Activated T-cell treated with anti-CD3 and anti-CD28 coated beads, Interleukin-2, amount 50 U/mL, for 48 hours (primary cell): ENCODE measurements at regions not wholly inside any gene's neighbourhood (a gene's known extent, or its start where the extent isn't known, plus 50 kb on each side); places are given as distances from the start of the nearest gene placed in this dataset.
"Not testable (repeated sequence)": the region's sequence is repeated elsewhere in the genome, so short reads cannot be mapped to it uniquely, and the experiment has no call there.

Experiments
- DNase-seq, 2 experiments: peaks; one replicate each; pipeline ENCODE4 v3.0.0-alpha.2; 2020

DNA sequence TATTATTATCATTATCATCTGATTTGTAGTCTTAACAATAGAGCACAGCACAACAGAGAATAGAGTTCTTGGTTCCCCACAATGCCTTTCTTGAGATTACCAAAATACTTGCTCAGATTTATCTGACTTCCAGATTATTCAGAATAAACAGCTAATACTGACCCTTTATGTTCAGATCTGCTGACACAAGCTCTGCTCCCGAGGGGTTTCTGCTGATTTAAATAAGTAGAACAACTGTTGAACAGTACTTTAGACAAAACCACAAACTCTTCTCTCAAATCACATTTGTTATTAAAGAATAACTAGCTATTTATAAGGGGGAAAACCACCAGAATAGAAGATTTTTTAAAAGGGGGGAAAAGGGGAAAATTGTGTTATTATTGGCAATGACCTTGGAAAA, 380.2 kb upstream of the ATP11B start:
- DNase-seq = no peak

DNA sequence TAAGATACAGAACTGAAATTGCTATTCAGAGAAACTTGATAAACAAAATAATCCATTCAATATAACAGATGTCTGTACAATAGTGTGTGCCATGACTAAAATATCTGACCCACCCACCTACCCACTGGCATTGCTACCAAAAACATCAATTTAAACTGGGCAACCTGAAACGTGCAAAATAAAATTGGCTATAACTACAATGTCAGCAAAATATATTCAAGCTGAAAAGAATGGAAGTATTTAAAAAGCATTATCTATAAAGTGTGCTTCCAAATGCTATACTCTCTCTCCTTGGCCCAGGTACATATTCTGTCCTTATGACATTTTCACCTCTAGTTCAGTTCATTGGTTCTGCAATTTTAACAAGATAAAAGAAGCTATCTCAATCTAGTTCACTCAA, 379.6 kb upstream of the ATP11B start:
- DNase-seq = no peak

DNA sequence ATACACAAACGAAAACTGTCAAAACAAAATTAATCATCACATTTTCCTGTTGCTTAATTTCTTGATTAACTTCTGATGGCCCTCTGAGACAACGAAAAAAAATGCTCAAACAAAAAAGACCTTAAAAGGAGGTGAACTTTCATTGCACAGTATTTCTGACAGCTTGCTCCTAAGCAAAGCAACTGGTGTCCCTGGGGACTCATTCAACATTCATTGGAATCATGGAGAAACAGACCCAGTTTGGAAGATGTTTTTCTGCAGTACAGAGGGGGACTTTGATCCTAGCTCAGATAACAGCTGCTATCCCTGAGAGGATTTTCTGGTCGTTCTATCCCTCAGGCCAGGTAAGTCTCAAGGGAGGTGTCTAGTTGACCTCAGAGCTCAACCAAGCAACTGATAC, 378.7 kb upstream of the ATP11B start:
- DNase-seq = no peak

DNA sequence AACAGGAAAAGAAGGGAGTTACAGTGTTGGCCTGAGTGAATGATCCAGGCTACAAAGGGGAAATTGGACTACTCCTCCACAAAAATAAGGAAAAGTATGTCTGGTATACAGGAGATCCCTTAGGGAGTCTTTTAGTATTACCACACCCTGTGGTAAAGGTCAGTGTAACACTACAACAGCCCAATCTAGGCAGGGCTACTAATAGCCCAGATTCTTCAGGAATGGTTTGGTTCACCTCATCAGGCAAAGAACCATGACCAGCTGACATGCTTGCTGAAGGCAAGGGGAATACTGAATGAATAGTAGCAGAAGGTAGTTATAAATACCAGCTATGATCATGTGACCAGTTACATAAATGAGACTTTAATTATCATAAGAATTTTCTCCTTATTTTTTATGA, 372.6 kb upstream of the ATP11B start:
- no peak for DNase-seq

DNA sequence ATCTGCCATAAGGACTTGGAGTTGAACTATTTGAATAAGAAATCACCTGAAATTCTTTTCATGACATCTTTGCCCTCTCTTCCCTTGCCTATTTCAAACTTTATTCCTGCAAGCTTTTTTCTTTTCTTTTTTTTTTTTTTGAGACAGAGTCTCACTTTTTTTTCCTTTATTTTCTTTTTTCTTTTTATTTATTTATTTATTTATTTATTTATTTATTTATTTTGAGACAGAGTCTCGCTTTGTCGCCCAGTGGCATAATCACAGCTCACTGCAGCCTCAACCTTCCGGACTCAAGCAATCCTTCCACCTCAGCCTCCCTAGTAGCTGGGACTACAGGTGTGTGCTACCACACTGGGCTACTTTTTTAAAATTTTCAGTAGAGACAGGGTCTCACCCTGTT, 369.3 kb upstream of the ATP11B start:
- DNase-seq = no peak

DNA sequence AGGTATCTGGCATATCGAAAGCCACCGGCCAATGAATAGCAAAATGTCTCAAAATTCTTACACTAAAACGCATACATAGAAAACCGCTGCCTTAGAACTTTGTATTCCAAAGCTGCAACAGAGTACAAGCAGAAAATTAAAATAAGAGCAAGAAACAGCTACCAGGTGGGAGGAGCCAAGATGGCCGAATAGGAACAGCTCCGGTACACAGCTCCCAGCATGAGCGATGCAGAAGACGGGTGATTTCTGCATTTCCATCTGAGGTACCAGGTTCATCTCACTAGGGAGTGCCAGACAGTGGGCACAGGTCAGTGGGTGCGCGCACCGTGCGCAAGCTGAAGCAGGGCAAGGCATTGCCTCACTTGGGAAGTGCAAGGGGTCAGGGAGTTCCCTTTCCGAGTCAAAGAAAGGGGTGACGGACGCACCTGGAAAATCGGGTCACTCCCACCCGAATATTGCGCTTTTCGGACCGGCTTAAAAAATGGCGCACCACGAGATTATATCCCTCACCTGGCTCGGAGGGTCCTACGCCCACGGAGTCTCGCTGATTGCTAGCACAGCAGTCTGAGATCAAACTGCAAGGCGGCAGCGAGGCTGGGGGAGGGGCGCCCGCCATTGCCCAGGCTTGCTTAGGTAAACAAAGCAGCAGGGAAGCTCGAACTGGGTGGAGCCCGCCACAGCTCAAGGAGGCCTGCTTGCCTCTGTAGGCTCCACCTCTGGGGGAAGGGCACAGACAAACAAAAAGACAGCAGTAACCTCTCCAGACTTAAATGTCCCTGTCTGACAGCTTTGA, 367.2 kb upstream of the ATP11B start:
- not testable (repeated sequence) for DNase-seq

DNA sequence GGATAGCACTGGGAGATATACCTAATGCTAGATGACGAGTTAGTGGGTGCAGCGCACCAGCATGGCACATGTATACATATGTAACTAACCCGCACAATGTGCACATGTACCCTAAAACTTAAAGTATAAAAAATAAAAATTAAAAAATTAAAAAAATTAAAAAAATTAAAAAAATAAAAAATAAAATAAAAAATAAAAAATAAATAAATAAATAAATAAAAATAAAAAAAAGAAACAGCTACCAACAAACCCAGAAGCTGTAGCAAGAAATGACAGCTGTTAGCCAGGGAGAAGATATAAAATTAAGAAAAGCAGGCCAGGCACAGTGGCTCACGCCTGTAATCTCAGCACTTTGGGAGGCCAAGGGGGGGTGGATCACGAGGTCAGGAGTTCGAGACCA, 361.3 kb upstream of the ATP11B start:
- not testable (repeated sequence) for DNase-seq

DNA sequence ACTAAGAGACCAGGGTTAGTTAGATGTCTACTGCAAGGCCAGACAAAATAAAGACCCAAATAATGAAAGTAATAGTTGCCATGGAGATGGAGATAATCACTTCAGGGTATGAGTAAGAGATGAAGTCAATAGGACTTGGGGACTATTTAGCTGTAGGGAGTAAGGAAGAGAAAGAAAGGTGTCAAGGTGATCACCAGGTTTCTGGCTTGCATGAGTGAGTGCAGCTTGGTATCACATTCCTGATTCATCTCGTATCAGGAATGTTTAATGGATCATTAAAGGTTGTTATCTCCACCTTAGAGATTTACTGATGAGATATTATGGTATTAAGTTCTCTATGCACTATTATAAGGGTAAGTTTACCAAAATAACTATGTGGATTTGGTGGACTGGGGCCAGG, 357.4 kb upstream of the ATP11B start:
- no peak for DNase-seq

DNA sequence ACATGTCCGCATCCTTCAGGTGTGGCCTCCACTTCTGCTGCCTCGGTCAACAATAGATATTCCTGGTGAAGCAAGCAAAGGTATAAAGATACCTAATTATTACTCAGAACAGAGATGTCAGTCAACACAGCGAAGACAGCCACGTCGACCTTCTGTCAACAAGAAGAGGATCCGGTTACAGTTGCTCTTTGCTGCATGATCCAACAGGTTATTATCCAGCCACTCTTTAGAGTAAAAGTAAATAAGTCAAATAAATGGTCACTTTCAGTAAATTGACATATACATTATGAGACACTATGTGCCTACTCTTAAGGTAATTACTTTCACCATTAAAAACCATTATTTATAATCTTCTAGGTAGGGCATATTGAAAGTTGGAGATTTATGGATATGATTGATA, 356.8 kb upstream of the ATP11B start:
- no peak for DNase-seq

DNA sequence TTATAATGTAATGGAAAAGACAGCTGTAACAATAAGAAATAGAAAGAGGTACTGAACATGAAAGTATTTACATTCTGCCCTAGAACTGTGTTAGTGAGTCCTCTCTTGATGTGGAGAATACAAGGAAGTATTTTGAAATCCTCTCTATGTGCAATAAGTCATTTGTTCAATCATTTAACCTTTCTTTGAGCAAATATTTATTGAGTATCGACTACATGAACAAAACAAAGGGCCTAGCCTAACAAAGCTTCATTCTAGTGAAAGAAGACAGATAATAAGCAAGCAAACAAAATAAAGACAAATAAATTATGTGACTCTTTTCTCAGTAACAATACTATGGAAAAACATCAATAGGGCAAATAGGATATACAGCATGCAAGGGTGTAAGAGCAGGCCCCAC, 354.9 kb upstream of the ATP11B start:
- no peak for DNase-seq

DNA sequence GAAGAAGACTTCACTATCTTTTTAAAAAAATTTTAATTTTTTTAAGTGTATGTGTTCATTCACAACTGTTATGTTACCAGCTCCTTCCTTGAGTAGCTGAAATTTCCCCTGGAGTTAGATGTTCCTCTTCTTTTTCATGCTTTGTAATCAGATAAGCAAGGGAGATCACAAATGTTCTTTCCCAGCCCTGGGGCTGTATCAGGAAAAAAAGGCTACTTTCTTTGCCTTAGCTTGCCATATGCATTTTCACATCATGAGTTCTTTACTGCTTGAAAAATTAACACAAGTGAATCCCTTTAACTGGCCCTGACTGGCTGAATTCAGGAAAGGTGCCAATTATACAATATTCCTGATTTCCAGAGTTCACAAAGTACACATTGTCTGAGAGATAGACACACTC, 353.2 kb upstream of the ATP11B start:
- no peak for DNase-seq

DNA sequence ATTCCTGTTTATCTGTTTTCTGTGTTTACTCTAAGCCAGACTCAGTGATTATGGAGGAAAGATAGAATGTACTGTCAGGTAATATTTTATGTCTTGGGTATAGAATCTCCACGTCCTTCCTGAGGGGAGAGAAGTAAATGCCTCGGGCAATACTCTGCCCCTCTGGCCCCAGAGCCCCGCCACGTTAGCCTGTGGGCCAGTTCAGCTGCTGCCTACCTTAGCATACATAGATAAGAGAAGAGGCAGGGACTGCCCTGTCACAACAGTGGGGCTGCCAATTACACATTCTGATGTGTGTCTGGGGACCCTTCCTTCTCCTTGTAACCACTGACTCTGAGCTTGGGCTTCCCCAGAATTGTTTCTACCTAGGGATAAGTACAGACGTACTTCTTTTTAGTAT, 347.7 kb upstream of the ATP11B start:
- no peak for DNase-seq

DNA sequence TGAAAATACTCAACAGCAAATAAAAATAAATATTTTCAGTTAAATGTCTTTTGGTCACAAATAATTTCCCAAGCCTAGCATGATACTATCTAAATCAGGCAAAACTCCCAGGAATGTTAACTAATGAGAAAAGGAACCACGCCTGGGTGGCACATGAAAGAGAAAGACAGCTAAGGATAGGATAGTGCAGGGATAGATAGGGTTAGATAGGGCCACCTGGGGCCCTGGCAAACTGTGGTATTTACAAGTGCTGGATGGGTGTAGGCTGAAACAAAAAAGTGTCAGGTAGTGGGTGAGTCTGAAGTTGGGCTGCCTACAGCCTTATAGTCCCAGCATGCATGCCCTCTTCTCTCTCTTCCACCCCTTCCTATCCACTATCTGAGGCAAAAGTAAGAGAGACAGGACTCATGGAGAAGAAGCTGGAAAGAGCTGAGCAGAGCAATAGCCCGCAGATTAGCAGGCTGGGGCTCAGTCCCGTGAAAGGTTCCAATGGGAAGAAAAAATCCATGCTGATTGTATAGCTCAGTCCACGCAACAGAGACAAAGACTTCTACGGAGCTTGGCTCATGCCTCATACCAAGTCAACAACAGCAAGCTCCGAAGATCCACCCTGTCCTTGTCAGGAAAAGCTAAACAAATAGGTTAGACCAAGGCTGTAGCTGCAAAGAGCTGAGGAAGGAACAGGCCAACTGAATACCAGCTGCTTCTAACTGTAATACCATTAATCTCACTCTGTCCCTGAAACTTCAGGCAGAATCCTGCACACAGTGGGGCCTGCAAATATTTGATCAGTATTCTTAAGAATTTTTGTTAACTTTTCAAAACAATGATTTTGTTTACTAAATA, 342.1 kb upstream of the ATP11B start:
- DNase-seq = no peak

DNA sequence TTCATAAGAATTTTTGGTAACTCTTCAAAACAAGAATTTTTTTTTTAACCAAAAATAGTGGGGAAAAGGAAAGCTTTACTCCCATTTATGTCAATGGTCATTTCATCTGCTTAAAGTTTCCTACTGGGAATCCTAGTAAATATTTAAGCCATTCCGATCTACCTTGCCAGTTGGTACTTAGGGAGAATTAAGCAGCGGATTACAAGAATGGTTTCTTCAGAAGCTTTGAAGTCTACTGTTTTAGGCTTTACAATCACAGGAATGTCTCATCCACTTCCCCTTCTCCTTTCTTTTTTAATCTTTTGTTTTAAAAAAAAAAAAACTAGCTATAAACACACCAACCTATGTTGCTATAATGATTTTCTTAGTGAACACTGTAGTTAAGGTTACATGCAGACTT, 341.4 kb upstream of the ATP11B start:
- no peak for DNase-seq

DNA sequence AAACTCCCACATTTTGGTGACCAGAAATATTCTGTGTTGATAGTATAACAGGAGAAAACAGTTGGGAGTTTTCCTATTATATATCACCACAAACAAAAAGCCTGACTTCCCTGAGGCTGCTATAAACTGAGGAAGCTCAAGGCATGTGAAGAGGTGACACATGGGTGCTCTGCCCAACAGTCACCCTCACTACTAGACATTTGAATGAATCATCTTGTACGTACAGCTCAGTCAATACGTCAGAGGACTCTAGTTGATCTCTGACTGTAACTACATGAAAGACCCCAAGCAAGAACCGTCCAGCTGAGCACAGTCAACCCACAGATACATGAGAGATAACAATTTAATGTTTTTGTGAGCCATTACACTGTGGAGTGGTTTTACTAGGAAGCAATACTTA, 338.3 kb upstream of the ATP11B start:
- no peak for DNase-seq

DNA sequence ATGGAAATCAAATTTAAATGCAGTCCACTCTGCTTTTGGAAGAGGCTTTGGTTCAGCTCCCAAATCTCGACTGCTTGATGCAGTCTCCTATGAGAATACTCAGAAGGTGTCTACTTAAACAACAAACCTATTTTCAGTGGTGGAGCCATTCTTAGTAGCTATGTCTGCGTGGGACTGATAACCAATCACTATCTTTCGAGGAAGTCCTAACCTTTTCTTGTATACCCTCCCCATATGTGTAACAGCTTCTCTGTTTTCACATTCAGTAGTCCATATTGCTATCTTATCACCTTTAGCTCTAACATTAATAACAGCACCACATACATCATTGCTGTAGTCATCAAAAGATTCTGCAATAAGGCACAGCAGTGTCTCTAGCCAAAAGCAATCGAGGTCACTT, 333.0 kb upstream of the ATP11B start:
- DNase-seq = no peak

DNA sequence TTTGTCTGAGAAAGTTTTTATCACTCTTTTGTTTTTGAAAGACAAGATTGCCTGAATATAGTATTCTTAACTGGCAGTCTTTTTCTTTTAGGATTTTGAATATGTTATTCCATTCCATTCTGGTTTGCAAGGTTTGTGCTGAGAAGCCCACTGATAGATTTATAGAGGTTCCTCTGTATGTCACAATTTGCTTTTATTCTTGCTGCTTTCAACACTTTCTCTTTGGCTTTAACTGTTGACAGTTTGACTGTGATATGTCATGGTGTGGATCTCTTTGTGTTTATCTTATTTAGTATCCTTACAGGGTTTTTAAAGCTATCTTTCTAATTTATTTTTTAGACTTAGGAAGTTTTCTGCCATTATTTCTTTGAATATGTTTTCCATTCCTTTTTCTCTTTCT, 331.2 kb upstream of the ATP11B start:
- no peak for DNase-seq

DNA sequence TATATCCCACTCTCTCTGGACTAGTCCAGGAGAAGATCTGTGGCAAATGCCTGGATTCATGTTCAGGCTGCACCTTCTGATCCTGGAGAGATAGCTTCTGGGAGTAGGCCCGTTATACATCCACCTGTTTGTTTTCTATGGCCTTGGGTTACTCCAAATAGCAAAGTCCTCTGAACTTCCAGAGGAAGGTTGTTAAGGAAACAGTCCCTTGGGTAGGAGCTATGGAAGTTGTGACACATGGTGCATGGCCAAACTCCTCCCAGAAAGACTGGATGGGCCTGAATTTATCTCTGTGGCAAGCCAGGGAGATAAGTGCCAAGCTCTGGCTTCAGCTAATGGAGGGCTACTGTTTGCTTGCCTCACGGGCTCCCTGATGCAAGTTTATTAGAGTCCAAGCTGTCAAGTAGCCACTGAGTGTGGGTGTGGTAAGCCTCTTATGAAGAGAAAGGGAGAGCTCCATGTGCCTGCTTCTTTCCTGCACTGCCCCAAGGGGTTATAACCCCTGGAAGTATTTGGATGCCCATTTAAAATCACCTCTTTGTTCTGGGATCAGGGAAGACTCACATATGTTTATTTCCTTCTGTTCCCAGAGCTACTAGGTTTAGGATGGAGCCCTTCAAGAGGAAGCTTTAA, 328.7 kb upstream of the ATP11B start:
- DNase-seq = no peak

DNA sequence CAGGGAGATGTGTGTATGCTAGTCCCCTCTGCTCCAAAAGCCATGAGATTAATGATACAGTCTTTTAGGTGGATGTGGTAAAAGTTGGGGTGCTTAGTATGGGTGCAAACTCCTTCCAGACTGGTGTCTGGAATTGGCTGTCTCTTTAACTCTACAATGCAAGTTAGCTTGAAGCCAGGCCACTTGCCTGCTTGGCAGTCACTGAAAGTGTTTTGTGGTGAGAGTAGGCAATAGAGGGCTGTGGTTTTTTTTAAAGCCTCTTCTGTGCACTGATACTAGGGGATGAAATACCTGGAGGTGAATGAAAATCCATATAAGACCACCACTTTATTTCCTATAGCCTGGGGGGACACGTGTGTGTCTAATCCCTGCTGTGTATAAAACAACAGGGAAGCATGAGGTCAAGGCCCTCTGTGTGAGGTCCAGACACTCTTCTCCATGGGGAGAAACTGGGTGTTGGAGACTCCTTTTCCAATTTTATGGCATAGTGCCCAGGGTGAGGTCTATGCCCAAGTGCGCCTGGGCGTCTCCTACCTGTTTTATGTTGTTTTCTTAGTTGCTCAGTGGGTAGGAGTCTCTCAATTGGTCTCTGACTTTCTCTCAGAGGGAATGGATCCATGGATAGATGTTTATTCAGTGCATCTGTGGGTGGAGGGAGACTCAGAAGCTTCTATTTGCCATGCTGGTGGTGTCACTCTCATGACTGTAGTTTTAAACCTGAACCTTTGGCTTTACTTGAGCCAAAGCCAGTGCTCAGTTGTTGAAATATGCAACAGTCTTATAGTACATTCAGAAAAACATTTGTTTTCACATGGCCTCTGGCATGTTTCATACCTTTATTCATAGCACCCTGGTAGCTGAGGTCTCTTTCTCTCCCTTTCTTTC, 327.8 kb upstream of the ATP11B start:
- DNase-seq = no peak

DNA sequence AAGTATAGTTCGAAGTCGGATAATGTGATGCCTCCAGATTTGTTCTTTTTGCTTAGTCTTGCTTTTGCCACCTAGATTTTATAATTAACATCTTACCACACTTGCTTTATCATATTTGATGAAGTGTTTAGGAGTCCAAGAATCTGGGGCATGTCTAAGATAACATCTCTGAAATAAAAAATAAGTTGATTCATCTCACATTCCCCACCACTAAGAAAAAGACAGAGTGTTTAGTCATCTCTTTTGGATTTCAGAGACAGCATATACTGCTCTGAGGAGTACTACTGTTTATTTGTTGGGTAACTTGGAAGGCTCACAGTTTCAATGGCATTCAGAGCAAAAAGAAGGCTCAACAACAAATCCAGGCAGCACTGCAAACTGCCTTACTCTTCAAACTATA, 324.2 kb upstream of the ATP11B start:
- DNase-seq = no peak

DNA sequence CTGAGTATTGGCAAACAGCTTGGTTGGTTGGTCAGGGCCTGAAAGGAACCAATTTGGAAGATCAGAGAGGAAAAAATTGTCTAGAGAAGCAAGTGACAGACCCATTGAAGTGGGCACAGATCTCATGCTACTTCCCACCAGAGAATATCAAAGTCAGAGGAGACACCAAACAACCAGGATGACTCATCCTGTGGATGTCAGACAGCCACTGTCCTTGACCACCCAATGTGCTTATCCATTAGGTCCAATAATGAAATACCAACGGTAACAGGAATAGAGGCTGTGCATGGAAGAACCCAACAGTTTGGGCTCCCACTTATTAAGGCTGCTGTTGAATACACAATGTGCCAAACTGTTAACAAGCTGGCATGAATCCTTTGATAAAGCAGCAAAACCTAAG, 323.1 kb upstream of the ATP11B start:
- DNase-seq = no peak

DNA sequence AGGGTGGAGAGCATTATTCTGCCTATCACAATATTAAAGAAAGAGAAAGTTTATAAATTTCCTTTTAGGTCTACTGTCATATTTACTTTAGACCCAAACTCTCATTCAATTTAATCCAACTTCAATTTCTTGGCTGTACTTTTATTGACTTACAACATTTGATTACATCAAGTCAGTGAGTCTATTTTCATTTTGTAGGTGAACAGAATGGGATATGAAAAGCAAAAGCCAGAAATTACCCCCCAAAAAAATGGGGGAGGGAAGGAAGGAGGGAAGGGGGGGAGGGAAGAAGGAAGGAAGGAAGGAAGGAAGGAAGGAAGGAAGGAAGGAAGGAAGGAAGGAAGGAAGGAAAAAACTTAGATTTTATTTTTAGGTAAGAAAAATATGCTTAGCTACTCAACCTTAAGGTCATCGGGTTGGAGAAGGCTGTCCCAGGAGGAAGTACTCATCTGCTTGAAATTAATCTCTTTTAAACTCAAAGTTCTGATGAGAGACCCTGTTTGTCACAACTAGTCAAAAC, 320.1 kb upstream of the ATP11B start:
- DNase-seq = no peak

DNA sequence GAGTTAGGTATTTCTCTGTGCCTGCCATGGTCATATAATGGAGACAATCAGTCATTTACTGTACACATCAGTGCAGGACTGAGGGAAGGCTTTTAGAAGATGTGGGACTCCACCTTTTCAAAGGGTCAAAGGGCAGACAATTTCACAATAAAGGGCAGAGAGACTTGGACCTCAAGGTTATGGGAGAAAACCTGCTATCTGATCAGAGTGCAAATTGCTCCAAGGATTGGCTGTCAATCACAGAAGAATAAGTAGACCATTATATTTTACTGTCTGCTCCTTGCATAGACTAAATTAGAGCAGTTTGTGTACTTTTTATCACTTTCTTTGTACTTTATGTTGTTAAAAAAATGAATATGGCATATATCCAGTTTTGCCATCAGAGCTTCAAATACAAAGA, 314.9 kb upstream of the ATP11B start:
- no peak for DNase-seq
